HepG2 (cell line): ENCODE measurements at regions not wholly inside any gene's neighbourhood (a gene's known extent, or its start where the extent isn't known, plus 50 kb on each side); places are given as distances from the start of the nearest gene placed in this dataset.

Experiments
- GATAD2A ChIP-seq: IDR thresholded peaks from 2 replicates; pipeline ENCODE4 v1.6.1; 2016
- IRF2 ChIP-seq: IDR thresholded peaks from 2 replicates; pipeline ENCODE4 v1.6.1; 2018; ENCODE audit warnings: missing genetic modification reagents, missing compliant biosample characterization
- NR2F1 ChIP-seq, 2 experiments: fragments of 450-650 bp in 1 of 2; formaldehyde crosslinking in 1 of 2; IDR thresholded peaks; 2 replicates each; pipeline versions ENCODE4 v1.5.0 to v1.6.1; 2016 to 2020; ENCODE audit warnings: mild to moderate bottlenecking in 1 of 2, missing compliant biosample characterization in 1 of 2, missing genetic modification reagents in 1 of 2, moderate library complexity in 1 of 2
- NR2F2 ChIP-seq: IDR thresholded peaks from 2 replicates; pipeline ENCODE4 v1.6.1; 2012; ENCODE audit warnings: low read depth, inconsistent platforms, borderline replicate concordance
- NR2F6 ChIP-seq, 2 experiments: IDR thresholded peaks; 2 replicates each; pipeline ENCODE4 v1.6.1; 2016; ENCODE audit warnings: antibody characterized with exemption in 1 of 2, mild to moderate bottlenecking in 1 of 2
- STAG1 ChIP-seq: sonication (generic); formaldehyde crosslinking; IDR thresholded peaks from 2 replicates; pipeline ENCODE4 v1.4.0; 2020; ENCODE audit warnings: missing genetic modification reagents
- ZFP62 ChIP-seq: sonication (generic); formaldehyde crosslinking; IDR thresholded peaks from 2 replicates; pipeline ENCODE4 v1.4.0; 2020; ENCODE audit warnings: missing genetic modification reagents
- TF ChIP-seq, protein P1 (sequence below): sonication (generic); formaldehyde crosslinking; IDR thresholded peaks from 2 replicates; pipeline ENCODE4 v1.5.1; 2020; ENCODE audit warnings: mild to moderate bottlenecking, moderate library complexity, missing genetic modification reagents
- TF ChIP-seq, protein P2 (sequence below): IDR thresholded peaks from 2 replicates; pipeline ENCODE4 v1.6.1; 2016; ENCODE audit warnings: mild to moderate bottlenecking
- TF ChIP-seq, protein P3 (sequence below): sonication (generic); formaldehyde crosslinking; IDR thresholded peaks from 2 replicates; pipeline ENCODE4 v1.5.0; 2020; ENCODE audit warnings: missing genetic modification reagents
- TF ChIP-seq, protein P4 (sequence below): sonication (generic); formaldehyde crosslinking; IDR thresholded peaks from 2 replicates; pipeline ENCODE4 v1.5.0; 2020; ENCODE audit warnings: mild to moderate bottlenecking, missing genetic modification reagents, moderate library complexity
- TF ChIP-seq, protein P5 (sequence below): sonication (generic); formaldehyde crosslinking; IDR thresholded peaks from 2 replicates; pipeline ENCODE4 v1.4.0; 2020; ENCODE audit warnings: missing genetic modification reagents, borderline replicate concordance

DNA sequence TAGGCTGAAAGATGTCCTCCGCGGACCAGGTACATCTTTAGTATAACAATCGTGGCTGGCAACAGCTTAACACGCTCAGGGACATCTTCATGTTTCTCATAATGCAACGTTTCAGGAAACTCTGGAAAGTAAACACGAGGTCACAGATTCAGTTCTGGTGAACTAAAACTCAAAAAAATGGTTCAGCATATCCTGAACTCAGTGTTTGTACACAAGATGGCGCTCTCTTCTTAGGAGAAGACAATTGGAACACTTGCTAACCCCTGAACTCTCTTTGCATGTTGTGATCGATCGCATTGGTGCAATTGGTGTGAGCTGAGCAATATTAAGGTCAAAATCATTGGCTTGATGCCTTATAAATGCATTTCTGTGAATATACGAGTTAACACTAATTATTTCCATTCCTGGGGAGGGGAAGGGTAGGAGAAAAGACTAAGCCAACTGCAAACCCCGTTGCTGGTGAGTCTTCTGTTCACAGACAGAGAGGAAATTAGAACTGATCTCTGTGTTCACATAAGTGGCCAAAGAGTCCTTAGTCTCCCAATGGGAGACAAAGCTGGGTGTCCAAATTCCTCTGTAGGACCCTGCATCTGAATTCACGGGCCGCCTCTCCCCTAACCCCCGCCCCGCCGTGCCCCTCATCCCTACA lies 52.6 kb upstream of the FAM180A start (continued):
- TF ChIP-seq, protein P1, sequence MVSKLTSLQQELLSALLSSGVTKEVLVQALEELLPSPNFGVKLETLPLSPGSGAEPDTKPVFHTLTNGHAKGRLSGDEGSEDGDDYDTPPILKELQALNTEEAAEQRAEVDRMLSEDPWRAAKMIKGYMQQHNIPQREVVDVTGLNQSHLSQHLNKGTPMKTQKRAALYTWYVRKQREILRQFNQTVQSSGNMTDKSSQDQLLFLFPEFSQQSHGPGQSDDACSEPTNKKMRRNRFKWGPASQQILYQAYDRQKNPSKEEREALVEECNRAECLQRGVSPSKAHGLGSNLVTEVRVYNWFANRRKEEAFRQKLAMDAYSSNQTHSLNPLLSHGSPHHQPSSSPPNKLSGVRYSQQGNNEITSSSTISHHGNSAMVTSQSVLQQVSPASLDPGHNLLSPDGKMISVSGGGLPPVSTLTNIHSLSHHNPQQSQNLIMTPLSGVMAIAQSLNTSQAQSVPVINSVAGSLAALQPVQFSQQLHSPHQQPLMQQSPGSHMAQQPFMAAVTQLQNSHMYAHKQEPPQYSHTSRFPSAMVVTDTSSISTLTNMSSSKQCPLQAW (CRISPR knock-in tag): peak; percentile 59
- TF ChIP-seq, protein P2, sequence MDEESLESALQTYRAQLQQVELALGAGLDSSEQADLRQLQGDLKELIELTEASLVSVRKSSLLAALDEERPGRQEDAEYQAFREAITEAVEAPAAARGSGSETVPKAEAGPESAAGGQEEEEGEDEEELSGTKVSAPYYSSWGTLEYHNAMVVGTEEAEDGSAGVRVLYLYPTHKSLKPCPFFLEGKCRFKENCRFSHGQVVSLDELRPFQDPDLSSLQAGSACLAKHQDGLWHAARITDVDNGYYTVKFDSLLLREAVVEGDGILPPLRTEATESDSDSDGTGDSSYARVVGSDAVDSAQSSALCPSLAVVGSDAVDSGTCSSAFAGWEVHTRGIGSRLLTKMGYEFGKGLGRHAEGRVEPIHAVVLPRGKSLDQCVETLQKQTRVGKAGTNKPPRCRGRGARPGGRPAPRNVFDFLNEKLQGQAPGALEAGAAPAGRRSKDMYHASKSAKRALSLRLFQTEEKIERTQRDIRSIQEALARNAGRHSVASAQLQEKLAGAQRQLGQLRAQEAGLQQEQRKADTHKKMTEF (CRISPR knock-in tag): 0 out of 2 replicates have a peak, but pooled peaks have one; percentile 26
- TF ChIP-seq IRF2 (peak; percentile 22; the same call in 1 of the 2 replicates), STAG1 (CRISPR knock-in tag) (peak; percentile 95), NR2F2 (peak; percentile 41; the same call in 1 of the 2 replicates), NR2F1 (CRISPR knock-in tag; IDR thresholded peaks at IDR 0.05) (peak in 1 of 2 experiments; percentile 31; a peak in 1 of 4 replicates), NR2F6 (IDR thresholded peaks at IDR 0.05) (peak; percentile 28; the same call in 1 of the 2 replicates), NR2F6 (CRISPR knock-in tag; IDR thresholded peaks at IDR 0.05) (peak; percentile 28; the same call in 1 of the 2 replicates), GATAD2A (CRISPR knock-in tag) (0 out of 2 replicates have a peak, but pooled peaks have one; percentile 20), ZFP62 (CRISPR knock-in tag) (no peak)
- TF ChIP-seq, protein P3, sequence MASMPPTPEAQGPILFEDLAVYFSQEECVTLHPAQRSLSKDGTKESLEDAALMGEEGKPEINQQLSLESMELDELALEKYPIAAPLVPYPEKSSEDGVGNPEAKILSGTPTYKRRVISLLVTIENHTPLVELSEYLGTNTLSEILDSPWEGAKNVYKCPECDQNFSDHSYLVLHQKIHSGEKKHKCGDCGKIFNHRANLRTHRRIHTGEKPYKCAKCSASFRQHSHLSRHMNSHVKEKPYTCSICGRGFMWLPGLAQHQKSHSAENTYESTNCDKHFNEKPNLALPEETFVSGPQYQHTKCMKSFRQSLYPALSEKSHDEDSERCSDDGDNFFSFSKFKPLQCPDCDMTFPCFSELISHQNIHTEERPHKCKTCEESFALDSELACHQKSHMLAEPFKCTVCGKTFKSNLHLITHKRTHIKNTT (CRISPR knock-in tag): no peak
- TF ChIP-seq, protein P4, sequence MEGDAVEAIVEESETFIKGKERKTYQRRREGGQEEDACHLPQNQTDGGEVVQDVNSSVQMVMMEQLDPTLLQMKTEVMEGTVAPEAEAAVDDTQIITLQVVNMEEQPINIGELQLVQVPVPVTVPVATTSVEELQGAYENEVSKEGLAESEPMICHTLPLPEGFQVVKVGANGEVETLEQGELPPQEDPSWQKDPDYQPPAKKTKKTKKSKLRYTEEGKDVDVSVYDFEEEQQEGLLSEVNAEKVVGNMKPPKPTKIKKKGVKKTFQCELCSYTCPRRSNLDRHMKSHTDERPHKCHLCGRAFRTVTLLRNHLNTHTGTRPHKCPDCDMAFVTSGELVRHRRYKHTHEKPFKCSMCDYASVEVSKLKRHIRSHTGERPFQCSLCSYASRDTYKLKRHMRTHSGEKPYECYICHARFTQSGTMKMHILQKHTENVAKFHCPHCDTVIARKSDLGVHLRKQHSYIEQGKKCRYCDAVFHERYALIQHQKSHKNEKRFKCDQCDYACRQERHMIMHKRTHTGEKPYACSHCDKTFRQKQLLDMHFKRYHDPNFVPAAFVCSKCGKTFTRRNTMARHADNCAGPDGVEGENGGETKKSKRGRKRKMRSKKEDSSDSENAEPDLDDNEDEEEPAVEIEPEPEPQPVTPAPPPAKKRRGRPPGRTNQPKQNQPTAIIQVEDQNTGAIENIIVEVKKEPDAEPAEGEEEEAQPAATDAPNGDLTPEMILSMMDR (CRISPR knock-in tag): peak; percentile 90
- TF ChIP-seq, protein P5, sequence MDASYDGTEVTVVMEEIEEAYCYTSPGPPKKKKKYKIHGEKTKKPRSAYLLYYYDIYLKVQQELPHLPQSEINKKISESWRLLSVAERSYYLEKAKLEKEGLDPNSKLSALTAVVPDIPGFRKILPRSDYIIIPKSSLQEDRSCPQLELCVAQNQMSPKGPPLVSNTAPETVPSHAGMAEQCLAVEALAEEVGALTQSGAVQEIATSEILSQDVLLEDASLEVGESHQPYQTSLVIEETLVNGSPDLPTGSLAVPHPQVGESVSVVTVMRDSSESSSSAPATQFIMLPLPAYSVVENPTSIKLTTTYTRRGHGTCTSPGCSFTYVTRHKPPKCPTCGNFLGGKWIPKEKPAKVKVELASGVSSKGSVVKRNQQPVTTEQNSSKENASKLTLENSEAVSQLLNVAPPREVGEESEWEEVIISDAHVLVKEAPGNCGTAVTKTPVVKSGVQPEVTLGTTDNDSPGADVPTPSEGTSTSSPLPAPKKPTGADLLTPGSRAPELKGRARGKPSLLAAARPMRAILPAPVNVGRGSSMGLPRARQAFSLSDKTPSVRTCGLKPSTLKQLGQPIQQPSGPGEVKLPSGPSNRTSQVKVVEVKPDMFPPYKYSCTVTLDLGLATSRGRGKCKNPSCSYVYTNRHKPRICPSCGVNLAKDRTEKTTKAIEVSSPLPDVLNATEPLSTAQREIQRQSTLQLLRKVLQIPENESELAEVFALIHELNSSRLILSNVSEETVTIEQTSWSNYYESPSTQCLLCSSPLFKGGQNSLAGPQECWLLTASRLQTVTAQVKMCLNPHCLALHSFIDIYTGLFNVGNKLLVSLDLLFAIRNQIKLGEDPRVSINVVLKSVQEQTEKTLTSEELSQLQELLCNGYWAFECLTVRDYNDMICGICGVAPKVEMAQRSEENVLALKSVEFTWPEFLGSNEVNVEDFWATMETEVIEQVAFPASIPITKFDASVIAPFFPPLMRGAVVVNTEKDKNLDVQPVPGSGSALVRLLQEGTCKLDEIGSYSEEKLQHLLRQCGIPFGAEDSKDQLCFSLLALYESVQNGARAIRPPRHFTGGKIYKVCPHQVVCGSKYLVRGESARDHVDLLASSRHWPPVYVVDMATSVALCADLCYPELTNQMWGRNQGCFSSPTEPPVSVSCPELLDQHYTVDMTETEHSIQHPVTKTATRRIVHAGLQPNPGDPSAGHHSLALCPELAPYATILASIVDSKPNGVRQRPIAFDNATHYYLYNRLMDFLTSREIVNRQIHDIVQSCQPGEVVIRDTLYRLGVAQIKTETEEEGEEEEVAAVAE (CRISPR knock-in tag): 0 out of 2 replicates have a peak, but pooled peaks have one; percentile 19
